ENCODE measurements at regions not wholly inside any gene's neighbourhood (a gene's known extent, or its start where the extent isn't known, plus 50 kb on each side); places are given as distances from the start of the nearest gene placed in this dataset.

GRCh38 chr5:91851670-91852069 is 468.6 kb upstream of the ARRDC3 start:
- ChIA-PET POLR2A (no interaction called here), CTCF (no interaction called here)
- in situ Hi-C loops (cut with HindIII; ENCODE audit: low pct_unique_long_range_greater_than_20kb, low sequenced_read_pairs) (no loop called here), intact Hi-C loops (cut with micrococcal nuclease; ENCODE audit: unreplicated experiment) (no loop called here)
- no peaks in the 10 kb centered on the region for H3K27me3 ChIP-seq (ENCODE audit: control insufficient read depth, insufficient read depth, low read length)
- no peak overlapping the region for H3K4me3 ChIP-seq (ENCODE audit: low read depth in 2 of 2, low read length in 2 of 2)
- H3K36me3 ChIP-seq (ENCODE audit: control insufficient read depth, insufficient read depth, low read length) = no peaks in the 10 kb centered on the region
- TF ChIP-seq TCF7L2 (IDR thresholded peaks at IDR 0.05; ENCODE audit: low read depth, low read length) (no peak), SIN3A (IDR thresholded peaks at IDR 0.05; ENCODE audit: borderline replicate concordance, insufficient read depth, low read depth, low read length) (no peak), POLR2AphosphoS5 (IDR thresholded peaks at IDR 0.05; ENCODE audit: low read depth, low read length) (no peak)
- TF ChIP-seq, protein P1, sequence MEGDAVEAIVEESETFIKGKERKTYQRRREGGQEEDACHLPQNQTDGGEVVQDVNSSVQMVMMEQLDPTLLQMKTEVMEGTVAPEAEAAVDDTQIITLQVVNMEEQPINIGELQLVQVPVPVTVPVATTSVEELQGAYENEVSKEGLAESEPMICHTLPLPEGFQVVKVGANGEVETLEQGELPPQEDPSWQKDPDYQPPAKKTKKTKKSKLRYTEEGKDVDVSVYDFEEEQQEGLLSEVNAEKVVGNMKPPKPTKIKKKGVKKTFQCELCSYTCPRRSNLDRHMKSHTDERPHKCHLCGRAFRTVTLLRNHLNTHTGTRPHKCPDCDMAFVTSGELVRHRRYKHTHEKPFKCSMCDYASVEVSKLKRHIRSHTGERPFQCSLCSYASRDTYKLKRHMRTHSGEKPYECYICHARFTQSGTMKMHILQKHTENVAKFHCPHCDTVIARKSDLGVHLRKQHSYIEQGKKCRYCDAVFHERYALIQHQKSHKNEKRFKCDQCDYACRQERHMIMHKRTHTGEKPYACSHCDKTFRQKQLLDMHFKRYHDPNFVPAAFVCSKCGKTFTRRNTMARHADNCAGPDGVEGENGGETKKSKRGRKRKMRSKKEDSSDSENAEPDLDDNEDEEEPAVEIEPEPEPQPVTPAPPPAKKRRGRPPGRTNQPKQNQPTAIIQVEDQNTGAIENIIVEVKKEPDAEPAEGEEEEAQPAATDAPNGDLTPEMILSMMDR (IDR thresholded peaks at IDR 0.05) = no peak
- TF ChIP-seq, protein P2, sequence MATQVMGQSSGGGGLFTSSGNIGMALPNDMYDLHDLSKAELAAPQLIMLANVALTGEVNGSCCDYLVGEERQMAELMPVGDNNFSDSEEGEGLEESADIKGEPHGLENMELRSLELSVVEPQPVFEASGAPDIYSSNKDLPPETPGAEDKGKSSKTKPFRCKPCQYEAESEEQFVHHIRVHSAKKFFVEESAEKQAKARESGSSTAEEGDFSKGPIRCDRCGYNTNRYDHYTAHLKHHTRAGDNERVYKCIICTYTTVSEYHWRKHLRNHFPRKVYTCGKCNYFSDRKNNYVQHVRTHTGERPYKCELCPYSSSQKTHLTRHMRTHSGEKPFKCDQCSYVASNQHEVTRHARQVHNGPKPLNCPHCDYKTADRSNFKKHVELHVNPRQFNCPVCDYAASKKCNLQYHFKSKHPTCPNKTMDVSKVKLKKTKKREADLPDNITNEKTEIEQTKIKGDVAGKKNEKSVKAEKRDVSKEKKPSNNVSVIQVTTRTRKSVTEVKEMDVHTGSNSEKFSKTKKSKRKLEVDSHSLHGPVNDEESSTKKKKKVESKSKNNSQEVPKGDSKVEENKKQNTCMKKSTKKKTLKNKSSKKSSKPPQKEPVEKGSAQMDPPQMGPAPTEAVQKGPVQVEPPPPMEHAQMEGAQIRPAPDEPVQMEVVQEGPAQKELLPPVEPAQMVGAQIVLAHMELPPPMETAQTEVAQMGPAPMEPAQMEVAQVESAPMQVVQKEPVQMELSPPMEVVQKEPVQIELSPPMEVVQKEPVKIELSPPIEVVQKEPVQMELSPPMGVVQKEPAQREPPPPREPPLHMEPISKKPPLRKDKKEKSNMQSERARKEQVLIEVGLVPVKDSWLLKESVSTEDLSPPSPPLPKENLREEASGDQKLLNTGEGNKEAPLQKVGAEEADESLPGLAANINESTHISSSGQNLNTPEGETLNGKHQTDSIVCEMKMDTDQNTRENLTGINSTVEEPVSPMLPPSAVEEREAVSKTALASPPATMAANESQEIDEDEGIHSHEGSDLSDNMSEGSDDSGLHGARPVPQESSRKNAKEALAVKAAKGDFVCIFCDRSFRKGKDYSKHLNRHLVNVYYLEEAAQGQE (IDR thresholded peaks at IDR 0.05; ENCODE audit: insufficient read depth in 1 of 2, low read depth in 2 of 2, low read length in 1 of 2) = no peak
- no peak overlapping the region for H3K27ac ChIP-seq (ENCODE audit: low read length)
- DNase-seq (ENCODE audit: low read depth, low spot score) (no peak), ATAC-seq (no peak)
- no peaks in the 10 kb centered on the region for H3K4me1 ChIP-seq (ENCODE audit: control insufficient read depth, insufficient read depth, low read length)
- H3K9me3 ChIP-seq (ENCODE audit: control insufficient read depth, insufficient read depth, low read depth, low read length) = no peaks in the 10 kb centered on the region; the same call in 1 of the 2 replicates
- BruUV-seq (replicated peaks) = no TSS peak

- Histone ChIP-seq H3K4me1 (ENCODE audit: control insufficient read depth, insufficient read depth, low read length) (no peaks in the 10 kb centered on the region), H3K27ac (ENCODE audit: low read length) (no peak overlapping the region), H3K27me3 (ENCODE audit: control insufficient read depth, insufficient read depth, low read length) (no peaks in the 10 kb centered on the region), H3K4me3 (ENCODE audit: low read depth in 2 of 2, low read length in 2 of 2) (no peak overlapping the region), H3K36me3 (ENCODE audit: control insufficient read depth, insufficient read depth, low read length) (no peaks in the 10 kb centered on the region), H3K9me3 (ENCODE audit: control insufficient read depth, insufficient read depth, low read depth, low read length) (no peaks in the 10 kb centered on the region; the same call in 1 of the 2 replicates)
- intact Hi-C loops (cut with micrococcal nuclease; ENCODE audit: unreplicated experiment) (no loop called here), in situ Hi-C loops (cut with HindIII; ENCODE audit: low pct_unique_long_range_greater_than_20kb, low sequenced_read_pairs) (no loop called here)
- TF ChIP-seq TCF7L2 (IDR thresholded peaks at IDR 0.05; ENCODE audit: low read depth, low read length) (no peak), SIN3A (IDR thresholded peaks at IDR 0.05; ENCODE audit: borderline replicate concordance, insufficient read depth, low read depth, low read length) (no peak), POLR2AphosphoS5 (IDR thresholded peaks at IDR 0.05; ENCODE audit: low read depth, low read length) (no peak)
- TF ChIP-seq, protein P2 (IDR thresholded peaks at IDR 0.05; ENCODE audit: insufficient read depth in 1 of 2, low read depth in 2 of 2, low read length in 1 of 2) = no peak
- TF ChIP-seq, protein P1 (IDR thresholded peaks at IDR 0.05) = no peak
- BruUV-seq (replicated peaks) = no TSS peak
- ChIA-PET CTCF (no interaction called here), POLR2A (no interaction called here)
- ATAC-seq (no peak), DNase-seq (ENCODE audit: low read depth, low spot score) (no peak)
Observed at GRCh38 chr5:91850031-91850430, 466.9 kb upstream of the ARRDC3 start.
